Astrocyte (in vitro differentiated cells and primary cell): ENCODE measurements at regions not wholly inside any gene's neighbourhood (a gene's known extent, or its start where the extent isn't known, plus 50 kb on each side); places are given as distances from the start of the nearest gene placed in this dataset.

Source experiments
- EZH2 ChIP-seq: IDR thresholded peaks from 2 replicates; pipeline ENCODE4 v1.6.1; 2012; ENCODE audit warnings: mild to moderate bottlenecking, low read length, inconsistent platforms; ENCODE audit not compliant: insufficient read depth
- TF ChIP-seq, protein P1 (sequence below): IDR thresholded peaks from 2 replicates; pipeline ENCODE4 v1.5.1; 2011; ENCODE audit warnings: low read depth, mild to moderate bottlenecking, inconsistent platforms, low read length, moderate library complexity; ENCODE audit not compliant: insufficient read depth

DNA sequence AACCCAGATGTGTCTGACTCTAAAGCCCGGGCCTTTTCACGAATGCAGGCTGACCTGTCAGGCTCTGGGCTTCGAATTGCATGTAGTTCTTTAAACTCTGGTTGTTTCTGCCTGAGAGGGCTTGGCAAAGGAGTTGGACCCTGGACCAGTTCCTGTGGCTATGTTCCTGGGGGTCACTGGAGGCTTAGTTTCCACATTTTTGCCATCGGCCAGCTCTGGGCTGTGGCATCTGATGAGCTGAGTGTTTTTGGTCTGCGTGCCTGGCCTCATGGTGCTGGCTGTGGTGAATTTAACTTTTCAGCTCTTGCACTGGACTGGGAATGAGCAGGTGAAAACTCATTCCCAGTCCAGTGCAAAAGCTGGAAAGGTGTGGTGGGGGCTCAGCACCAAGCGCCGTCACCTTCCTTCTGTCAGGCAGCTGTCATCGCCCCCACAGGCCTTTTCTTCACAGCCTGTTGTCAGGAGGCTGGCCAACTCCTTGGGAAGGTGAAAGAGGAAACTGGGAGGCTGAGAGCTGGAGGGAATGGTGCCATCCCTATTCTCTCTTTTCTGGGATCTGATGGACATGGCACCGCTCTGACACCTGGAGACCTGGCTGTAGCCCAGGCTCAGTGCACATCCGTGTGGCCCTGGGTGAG, 123.6 kb downstream of the ADAMTS15 start:
- TF ChIP-seq, protein P1, sequence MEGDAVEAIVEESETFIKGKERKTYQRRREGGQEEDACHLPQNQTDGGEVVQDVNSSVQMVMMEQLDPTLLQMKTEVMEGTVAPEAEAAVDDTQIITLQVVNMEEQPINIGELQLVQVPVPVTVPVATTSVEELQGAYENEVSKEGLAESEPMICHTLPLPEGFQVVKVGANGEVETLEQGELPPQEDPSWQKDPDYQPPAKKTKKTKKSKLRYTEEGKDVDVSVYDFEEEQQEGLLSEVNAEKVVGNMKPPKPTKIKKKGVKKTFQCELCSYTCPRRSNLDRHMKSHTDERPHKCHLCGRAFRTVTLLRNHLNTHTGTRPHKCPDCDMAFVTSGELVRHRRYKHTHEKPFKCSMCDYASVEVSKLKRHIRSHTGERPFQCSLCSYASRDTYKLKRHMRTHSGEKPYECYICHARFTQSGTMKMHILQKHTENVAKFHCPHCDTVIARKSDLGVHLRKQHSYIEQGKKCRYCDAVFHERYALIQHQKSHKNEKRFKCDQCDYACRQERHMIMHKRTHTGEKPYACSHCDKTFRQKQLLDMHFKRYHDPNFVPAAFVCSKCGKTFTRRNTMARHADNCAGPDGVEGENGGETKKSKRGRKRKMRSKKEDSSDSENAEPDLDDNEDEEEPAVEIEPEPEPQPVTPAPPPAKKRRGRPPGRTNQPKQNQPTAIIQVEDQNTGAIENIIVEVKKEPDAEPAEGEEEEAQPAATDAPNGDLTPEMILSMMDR = no peak
- no peak for TF ChIP-seq EZH2
